Central memory CD8-positive, alpha-beta T cell (primary cell): ENCODE measurements at regions not wholly inside any gene's neighbourhood (a gene's known extent, or its start where the extent isn't known, plus 50 kb on each side); places are given as distances from the start of the nearest gene placed in this dataset.

Source experiments
- ATAC-seq: fragments of 150-1000 bp; cut with Tn5 transposase; replicated peaks from 2 replicates; pipeline ENCODE4 v1.10.0; 2022; ENCODE audit warnings: mild to moderate bottlenecking, moderate FRiP score, moderate number of reproducible peaks; ENCODE audit not compliant: poor library complexity, severe bottlenecking; ENCODE audit errors: extremely low read depth
- DNase-seq, 2 donors: peaks; one replicate each; pipeline ENCODE4 v3.0.0; 2021; ENCODE audit warnings: low spot score in 2 of 2
- H3K27ac Mint-ChIP-seq: one replicate; pipeline ENCODE4 v1.8.0; 2022; ENCODE audit warnings: low read depth, mild to moderate bottlenecking, moderate library complexity, mixed read lengths
- H3K27me3 Mint-ChIP-seq: one replicate; pipeline ENCODE4 v1.8.0; 2022; ENCODE audit warnings: mixed read lengths
- H3K36me3 Mint-ChIP-seq: one replicate; pipeline ENCODE4 v1.8.0; 2022; ENCODE audit warnings: mild to moderate bottlenecking, moderate library complexity, mixed read lengths; ENCODE audit not compliant: insufficient read depth
- H3K4me1 Mint-ChIP-seq: one replicate; pipeline ENCODE4 v1.8.0; 2022; ENCODE audit warnings: mixed read lengths
- H3K4me3 Mint-ChIP-seq: one replicate; pipeline ENCODE4 v1.8.0; 2022; ENCODE audit warnings: mild to moderate bottlenecking, moderate library complexity, mixed read lengths
- H3K9me3 Mint-ChIP-seq: one replicate; pipeline ENCODE4 v1.8.0; 2022; ENCODE audit warnings: mixed read lengths

DNA sequence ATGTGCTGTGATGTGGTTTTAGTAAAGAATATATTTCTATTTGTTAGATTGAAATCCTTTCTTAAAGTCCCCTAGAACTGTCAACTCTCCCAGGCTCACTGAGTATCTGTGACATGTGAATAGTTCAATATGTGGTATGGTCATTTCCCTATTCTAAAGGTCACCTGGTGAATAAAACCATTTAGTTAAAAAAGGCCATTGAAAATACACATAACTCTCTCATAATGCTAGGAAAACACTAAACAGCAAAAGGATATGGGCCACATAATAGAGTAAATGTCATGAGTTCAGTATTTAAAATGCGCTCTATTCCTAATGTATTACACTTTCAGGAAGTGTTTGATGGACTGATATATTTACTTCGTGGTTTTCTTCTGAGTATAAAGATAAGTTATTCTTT lies 420.9 kb upstream of the JAG1 start:
- no peaks in the 10 kb centered on the region for H3K36me3 Mint-ChIP-seq
- no peak overlapping the region for H3K4me3 Mint-ChIP-seq
- no peaks in the 10 kb centered on the region for H3K4me1 Mint-ChIP-seq
- ATAC-seq, result no peak
- H3K27ac Mint-ChIP-seq, result no peak overlapping the region
- DNase-seq, result no peak
- H3K9me3 Mint-ChIP-seq, result peaks cover 12% of the 10 kb centered on the region
- H3K27me3 Mint-ChIP-seq, result no peaks in the 10 kb centered on the region

DNA sequence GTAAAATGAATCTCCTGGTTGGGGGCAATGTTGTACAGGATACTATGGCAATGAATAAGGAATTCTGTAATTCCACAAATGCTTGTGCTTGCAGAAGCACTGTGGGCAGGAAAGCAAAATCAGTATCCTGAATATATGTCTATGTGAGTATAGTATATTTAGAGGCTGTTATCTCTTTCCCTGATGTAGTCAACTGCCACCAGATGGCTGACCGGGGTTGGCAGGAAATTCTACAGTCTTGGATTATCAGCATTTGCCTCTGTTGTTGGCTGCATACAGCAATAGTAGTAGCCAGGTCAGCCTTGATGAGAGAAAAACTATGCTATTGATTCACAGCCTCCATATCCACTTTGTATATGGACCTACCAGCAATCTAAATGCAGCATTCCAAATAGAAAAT lies 425.1 kb upstream of the JAG1 start:
- no peak for DNase-seq
- H3K4me3 Mint-ChIP-seq, result no peak overlapping the region
- no peak for ATAC-seq
- no peaks in the 10 kb centered on the region for H3K27me3 Mint-ChIP-seq
- peaks cover 15% of the 10 kb centered on the region for H3K9me3 Mint-ChIP-seq
- H3K27ac Mint-ChIP-seq, result no peak overlapping the region
- no peaks in the 10 kb centered on the region for H3K36me3 Mint-ChIP-seq
- no peaks in the 10 kb centered on the region for H3K4me1 Mint-ChIP-seq

GRCh38 chr20:11101243-11101642 lies 427.4 kb upstream of the JAG1 start:
- H3K27me3 Mint-ChIP-seq, result no peaks in the 10 kb centered on the region
- ATAC-seq (no peak), DNase-seq (no peak)
- H3K27ac Mint-ChIP-seq, result no peak overlapping the region
- H3K4me3 Mint-ChIP-seq, result no peak overlapping the region
- H3K4me1 Mint-ChIP-seq, result no peaks in the 10 kb centered on the region
- no peaks in the 10 kb centered on the region for H3K36me3 Mint-ChIP-seq
- peaks cover 17% of the 10 kb centered on the region for H3K9me3 Mint-ChIP-seq

DNA sequence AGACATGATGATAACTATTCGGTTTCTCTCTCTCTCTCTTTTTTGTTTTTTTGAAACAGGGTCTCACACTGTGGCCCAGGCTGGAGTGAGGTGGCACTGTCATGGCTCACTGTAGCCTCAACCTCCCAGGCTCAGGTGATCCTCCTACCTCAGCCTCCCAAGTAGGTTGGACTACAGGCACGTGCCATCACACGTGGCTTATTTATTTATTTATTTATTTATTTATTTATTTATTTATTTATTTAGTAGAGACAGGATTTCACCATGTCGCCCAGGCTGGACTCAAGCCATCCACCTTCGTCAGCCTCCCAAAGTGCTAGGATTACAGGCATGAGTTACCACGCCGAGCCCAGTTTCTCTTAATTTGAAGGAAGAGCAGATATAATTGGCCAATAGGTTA lies 427.9 kb upstream of the JAG1 start:
- Mint-ChIP-seq H3K9me3 (peaks cover 15% of the 10 kb centered on the region), H3K4me3 (no peak overlapping the region), H3K27me3 (no peaks in the 10 kb centered on the region), H3K36me3 (no peaks in the 10 kb centered on the region), H3K4me1 (no peaks in the 10 kb centered on the region), H3K27ac (no peak overlapping the region)
- DNase-seq (no peak), ATAC-seq (no peak)

- Mint-ChIP-seq H3K27ac (no peak overlapping the region), H3K4me1 (no peaks in the 10 kb centered on the region), H3K4me3 (no peak overlapping the region), H3K27me3 (no peaks in the 10 kb centered on the region), H3K9me3 (peaks cover 15% of the 10 kb centered on the region), H3K36me3 (no peaks in the 10 kb centered on the region)
- no peak for ATAC-seq
- no peak for DNase-seq
Measured at GRCh38 chr20:11103866-11104265, 430.1 kb upstream of the JAG1 start.

DNA sequence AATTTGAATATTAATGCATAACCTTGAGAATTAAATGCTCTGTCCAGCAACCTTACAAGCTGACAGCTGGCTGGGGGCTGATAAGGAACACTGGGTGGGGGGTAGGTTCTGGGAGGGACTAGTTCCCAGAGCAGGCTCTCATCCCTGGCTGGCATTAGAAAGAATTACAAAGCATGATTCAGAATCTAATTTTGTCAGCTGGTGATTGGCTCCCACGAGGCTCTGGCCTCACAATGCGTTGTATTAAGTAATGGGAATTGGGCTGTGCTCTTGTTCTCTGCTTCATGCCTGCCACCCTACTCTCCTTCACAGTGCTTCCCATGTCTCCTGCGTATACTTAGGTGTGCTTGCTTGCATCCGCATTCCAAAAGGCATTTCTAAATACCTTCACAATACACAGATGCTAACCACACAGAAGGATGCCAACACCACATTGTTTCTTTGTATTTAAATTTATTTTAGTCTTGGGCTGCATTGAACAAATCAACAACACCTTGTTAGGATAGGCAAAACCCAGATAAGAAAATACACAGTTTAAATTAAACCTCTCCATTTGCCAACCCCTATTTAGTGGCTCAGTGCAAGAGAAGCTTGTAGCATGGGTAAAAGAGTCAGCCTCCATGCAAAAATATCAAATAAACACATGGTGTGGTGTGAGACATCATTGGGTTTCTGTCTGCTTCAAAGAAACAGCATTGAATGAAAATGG lies 434.5 kb upstream of the JAG1 start:
- Mint-ChIP-seq H3K36me3 (no peaks in the 10 kb centered on the region), H3K27me3 (no peaks in the 10 kb centered on the region), H3K4me1 (no peaks in the 10 kb centered on the region), H3K4me3 (no peak overlapping the region), H3K27ac (no peak overlapping the region), H3K9me3 (peaks cover 7% of the 10 kb centered on the region)
- ATAC-seq (no peak), DNase-seq (no peak)

- no peak for ATAC-seq
- Mint-ChIP-seq H3K4me3 (no peak overlapping the region), H3K27ac (no peak overlapping the region), H3K27me3 (no peaks in the 10 kb centered on the region), H3K36me3 (no peaks in the 10 kb centered on the region), H3K4me1 (no peaks in the 10 kb centered on the region), H3K9me3 (peaks cover 6% of the 10 kb centered on the region)
- no peak for DNase-seq
Measured at GRCh38 chr20:11110535-11110934, 436.7 kb upstream of the JAG1 start.

DNA sequence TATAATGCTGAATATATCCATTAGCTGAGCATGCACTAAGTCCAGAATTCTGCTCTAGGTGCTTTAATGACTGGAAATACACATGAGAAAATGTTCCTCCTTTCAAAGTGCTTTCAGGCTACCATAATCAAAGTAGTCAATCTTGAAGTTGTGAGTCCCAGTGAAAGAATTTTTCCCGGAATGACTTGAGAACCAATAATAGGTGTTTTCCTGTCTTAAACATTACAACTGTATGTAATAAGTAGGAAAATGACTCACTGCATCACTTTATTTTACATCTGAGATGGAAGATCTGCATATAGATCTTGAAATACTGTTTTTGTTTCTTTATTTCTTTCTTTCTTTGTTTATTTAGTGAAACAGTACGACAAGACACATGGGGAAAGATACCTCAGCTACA lies 437.4 kb upstream of the JAG1 start:
- Mint-ChIP-seq H3K27ac (no peak overlapping the region), H3K4me3 (no peak overlapping the region), H3K4me1 (no peaks in the 10 kb centered on the region), H3K27me3 (no peaks in the 10 kb centered on the region), H3K9me3 (peaks cover 6% of the 10 kb centered on the region), H3K36me3 (no peaks in the 10 kb centered on the region)
- ATAC-seq, result no peak
- no peak for DNase-seq

GRCh38 chr20:11112832-11113231 lies 439.0 kb upstream of the JAG1 start:
- no peak for DNase-seq
- H3K27me3 Mint-ChIP-seq, result no peaks in the 10 kb centered on the region

GRCh38 chr20:11114382-11114781 lies 440.6 kb upstream of the JAG1 start:
- H3K4me3 Mint-ChIP-seq, result no peak overlapping the region
- peaks cover 6% of the 10 kb centered on the region for H3K9me3 Mint-ChIP-seq

More at GRCh38 chr20:11112832-11113231, 439.0 kb upstream of the JAG1 start:
- no peaks in the 10 kb centered on the region for H3K4me1 Mint-ChIP-seq
- H3K36me3 Mint-ChIP-seq, result no peaks in the 10 kb centered on the region
- no peak for ATAC-seq
- H3K27ac Mint-ChIP-seq, result no peak overlapping the region
- H3K4me3 Mint-ChIP-seq, result no peak overlapping the region
- peaks cover 6% of the 10 kb centered on the region for H3K9me3 Mint-ChIP-seq

DNA sequence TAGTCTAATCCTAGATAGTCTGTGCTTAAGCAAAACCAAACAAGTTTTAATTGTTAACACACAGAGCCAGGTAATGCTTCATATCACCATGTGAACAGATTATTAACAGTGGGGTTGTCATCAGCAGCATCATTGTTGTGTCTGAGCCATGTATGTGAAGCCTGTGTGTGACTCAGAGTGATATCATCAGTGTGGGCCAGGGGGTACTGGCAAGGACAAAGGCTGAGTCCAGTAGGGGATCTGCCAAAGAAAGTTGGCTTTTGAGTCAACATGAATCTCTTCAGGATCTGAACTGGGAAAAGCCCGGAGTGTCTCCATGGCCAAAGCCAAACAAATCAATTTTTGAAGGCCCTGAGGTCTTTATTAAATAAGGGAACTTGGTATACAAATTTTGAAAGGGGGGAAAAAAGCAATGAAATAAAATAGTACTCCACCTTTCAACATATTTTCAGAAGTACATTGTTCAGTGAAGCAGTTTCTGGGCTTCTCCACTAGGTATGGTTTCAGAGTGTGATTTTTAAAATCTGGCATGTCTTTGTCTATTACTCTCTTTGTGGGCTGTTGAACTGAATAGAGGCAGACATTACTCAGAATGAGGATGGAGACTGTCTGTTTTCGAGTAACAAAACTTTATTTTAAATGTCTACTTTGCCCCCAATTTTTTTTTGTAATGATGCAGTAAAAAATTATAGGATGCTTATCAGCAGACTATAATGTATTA lies 444.2 kb upstream of the JAG1 start:
- Mint-ChIP-seq H3K36me3 (no peaks in the 10 kb centered on the region), H3K9me3 (peaks cover 6% of the 10 kb centered on the region), H3K27ac (no peak overlapping the region), H3K27me3 (no peaks in the 10 kb centered on the region), H3K4me3 (no peak overlapping the region), H3K4me1 (no peaks in the 10 kb centered on the region)
- DNase-seq (no peak), ATAC-seq (no peak)

More at GRCh38 chr20:11114382-11114781, 440.6 kb upstream of the JAG1 start:
- H3K4me1 Mint-ChIP-seq, result no peaks in the 10 kb centered on the region
- H3K27me3 Mint-ChIP-seq, result no peaks in the 10 kb centered on the region
- H3K36me3 Mint-ChIP-seq, result no peaks in the 10 kb centered on the region
- DNase-seq (no peak), ATAC-seq (no peak)
- no peak overlapping the region for H3K27ac Mint-ChIP-seq

GRCh38 chr20:11118802-11119380 lies 445.1 kb upstream of the JAG1 start:
- no peaks in the 10 kb centered on the region for H3K4me1 Mint-ChIP-seq
- H3K36me3 Mint-ChIP-seq, result no peaks in the 10 kb centered on the region
- DNase-seq, result no peak
- H3K9me3 Mint-ChIP-seq, result peaks cover 3% of the 10 kb centered on the region
- no peak overlapping the region for H3K27ac Mint-ChIP-seq
- H3K4me3 Mint-ChIP-seq, result no peak overlapping the region
- ATAC-seq, result no peak
- H3K27me3 Mint-ChIP-seq, result no peaks in the 10 kb centered on the region

DNA sequence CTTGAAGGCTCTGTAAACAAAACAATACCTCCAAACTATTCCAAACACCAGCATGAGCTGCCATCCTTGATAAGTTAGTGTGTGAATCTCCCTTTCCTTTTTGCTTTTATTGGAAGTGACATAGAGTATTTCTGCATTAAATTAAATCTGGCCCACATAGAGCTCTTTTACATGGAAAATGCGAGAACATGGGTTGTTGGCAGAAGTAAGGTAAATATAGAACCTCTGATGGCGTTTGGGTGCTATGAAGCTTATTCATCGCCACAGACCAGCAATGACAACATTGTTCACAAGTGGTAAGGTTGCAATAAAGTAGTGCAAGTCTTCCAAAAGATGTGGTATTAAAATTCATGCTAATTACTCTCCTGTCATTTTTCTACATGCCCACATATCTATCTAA lies 445.8 kb upstream of the JAG1 start:
- H3K9me3 Mint-ChIP-seq, result peaks cover 6% of the 10 kb centered on the region
- H3K4me3 Mint-ChIP-seq, result no peak overlapping the region
- DNase-seq (no peak), ATAC-seq (no peak)
- H3K27ac Mint-ChIP-seq, result no peak overlapping the region
- no peaks in the 10 kb centered on the region for H3K27me3 Mint-ChIP-seq
- no peaks in the 10 kb centered on the region for H3K4me1 Mint-ChIP-seq
- H3K36me3 Mint-ChIP-seq, result peaks cover 1% of the 10 kb centered on the region
